NCI-H2196 (cell line): ENCODE measurements at regions not wholly inside any gene's neighbourhood (a gene's known extent, or its start where the extent isn't known, plus 50 kb on each side); places are given as distances from the start of the nearest gene placed in this dataset.

Experiments used
- DNase-seq: peaks from one replicate; lab custom pipeline; 2025; ENCODE audit not compliant: unreplicated experiment; lab: John Stamatoyannopoulos, UW

DNA sequence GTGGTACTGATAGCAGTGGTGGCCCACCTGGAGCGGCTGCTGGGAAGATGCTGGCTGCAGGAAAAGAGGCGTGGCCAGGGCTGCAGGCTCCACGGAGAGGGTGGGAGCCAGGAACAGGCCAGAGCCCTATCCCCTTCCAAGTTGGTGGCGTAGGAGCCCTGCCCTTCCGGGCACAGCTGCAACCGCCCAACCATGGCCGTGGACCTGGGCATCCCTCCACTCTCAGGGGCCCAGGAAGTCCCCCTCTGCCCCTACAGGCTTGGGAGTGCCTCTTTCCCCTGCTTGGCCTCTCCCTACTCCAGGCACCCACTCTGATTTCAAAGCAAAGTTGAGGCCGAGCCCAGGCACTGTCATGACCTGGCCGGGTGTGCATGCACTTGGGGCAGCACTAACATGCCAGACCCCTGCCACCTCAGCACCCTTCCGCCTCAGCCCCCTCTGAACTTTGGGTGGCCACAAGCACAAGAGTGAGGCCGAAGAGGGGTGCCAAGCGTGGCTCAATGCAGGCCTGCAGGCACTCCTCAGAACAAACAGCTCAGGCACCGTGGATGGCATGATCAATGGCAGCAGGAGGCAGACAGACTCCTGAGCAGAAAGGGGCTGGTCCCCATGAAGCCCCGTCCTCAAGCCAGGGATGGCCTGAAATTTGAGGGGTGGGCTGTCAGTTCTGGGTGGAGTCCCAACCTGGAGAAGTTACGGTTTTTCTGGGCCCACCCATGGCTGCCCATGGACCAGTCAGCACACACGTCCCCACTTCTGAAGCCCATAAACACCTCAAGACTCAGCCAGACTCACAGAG lies 164.9 kb upstream of the PRNP start:
- no peak for DNase-seq

DNA sequence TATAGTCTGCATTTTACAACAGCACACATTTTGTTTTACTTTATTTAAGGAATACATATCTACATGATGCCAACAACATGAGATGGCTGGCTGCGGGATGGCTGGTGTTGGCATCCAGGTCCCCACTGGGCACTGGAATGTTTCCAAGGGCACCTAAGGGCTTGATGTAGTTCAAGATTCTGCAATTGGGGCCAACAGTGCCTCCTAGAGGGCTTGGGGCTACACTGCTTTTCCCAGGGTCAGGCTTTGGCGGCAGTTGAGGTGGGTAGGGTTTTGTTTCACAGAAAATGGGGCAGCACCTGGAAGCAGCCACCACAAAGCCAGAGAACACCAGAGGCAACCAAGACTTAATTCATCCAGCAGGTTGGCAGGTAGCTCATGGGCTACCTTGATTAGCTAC lies 166.7 kb upstream of the PRNP start:
- DNase-seq: no peak

DNA sequence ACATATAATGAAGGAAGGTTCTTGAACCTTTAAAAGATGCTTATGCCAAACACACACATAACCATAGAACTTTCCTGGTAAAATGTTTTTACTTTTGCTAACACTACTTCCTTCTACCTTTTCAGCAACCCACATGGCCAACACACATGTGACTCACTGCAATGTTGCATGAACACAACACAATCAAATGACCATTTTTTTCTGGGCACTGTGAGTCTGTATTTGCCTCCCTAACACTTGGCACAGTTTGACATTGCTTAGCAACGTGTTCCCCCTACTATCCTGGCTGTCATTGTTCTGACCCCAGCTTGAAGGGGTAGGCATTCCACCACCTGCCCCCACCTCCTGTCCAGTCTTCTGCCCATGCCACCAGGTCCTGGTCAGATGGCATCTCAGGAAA lies 169.4 kb upstream of the PRNP start:
- no peak for DNase-seq

DNA sequence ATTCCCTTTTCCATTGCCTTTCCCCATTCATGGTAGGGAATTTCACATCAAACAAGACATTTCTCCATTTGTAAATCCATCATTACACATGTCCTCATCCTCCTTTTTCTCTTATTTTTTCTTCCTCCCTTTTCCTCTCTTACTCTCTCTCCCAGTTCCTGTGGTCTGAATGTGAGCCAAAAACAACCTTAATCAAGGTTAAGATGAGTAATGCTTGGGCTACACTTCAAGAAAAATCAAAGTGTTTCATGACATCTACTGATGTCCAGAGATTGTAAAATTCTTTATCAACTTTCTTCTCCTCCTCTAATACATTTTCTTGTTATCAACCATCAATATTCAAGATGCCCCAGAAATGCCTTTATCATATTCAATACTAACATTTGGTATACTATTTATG lies 172.5 kb upstream of the PRNP start:
- DNase-seq: no peak

DNA sequence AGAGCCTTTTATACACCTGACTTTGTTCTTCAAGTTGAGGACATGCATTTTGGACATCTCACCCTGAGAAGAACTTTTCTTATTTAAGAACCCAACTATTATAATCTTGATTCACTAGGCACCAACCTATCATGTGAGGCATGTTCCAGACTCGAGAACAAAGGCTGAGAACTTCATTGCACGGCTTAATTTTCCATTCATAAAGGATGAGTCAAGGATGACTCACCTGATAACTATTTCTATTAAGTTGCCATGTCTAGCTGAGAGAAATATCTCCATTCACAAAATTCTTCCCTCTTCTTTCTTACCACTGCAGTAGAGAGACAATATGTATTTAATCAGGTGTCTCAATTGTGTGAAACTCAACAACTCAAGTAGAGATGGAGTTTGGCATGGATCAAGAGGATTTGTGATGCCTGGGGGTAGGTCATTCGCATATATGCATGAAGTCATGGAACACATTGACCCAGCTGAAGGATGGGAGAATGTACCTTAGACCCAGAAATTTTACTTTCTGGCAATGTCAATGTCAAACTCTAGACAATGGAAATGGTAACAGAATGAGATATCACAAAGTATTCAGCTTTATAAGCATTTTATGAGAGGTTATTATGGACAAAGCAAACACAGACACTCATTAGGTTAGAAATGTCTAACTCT lies 173.2 kb upstream of the PRNP start:
- DNase-seq: no peak

DNA sequence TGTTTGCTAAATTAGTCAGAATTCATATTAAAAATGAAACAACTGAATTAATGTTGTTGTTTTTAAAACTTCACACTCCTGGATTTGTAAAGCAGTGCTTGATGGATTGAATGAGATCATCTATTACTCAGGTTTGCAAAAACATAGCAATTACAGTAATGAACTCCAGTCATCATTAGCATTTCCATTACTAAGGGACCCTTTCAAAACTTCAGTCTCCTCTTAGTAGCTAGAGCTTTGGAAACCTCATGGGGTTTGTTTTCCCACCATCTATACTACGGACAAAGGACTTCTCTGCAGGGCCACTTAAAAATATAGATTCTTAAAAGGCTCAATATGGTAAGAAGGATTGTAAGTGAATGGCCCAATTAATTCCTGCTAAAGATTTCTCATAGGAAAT lies 174.5 kb upstream of the PRNP start:
- no peak for DNase-seq

DNA sequence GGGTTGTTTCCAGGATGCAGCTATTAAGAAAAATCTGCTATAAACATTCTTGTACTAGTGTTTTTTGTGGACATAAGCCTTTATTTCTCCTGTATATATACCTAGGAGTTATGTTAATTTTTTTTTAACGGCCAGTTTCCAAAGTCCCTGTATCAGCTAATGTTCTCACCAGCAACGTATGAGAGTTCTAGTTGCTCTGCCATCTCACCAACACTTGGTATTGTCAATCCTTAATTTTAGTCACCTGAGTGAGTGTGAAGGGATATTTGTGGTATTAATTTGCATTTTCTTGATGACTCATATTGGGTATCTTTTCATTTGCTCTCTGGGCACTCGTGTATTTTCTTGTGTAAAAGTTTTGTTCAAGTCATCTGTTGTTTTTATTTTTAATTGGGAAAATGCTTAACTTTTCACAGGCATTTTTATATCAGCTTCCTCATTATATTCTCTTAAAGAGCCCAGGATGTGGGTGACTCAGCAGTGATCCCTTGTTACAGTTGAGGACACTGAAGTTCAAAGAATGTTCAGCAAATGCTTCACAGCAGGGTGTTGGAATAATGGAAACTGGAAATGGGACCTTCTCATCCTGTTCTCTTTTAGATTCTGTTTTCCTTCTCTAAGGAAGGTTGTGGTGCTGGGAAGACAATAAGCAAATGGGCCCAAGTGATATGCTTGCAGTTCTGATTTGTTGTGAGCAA lies 176.3 kb upstream of the PRNP start:
- DNase-seq: no peak

DNA sequence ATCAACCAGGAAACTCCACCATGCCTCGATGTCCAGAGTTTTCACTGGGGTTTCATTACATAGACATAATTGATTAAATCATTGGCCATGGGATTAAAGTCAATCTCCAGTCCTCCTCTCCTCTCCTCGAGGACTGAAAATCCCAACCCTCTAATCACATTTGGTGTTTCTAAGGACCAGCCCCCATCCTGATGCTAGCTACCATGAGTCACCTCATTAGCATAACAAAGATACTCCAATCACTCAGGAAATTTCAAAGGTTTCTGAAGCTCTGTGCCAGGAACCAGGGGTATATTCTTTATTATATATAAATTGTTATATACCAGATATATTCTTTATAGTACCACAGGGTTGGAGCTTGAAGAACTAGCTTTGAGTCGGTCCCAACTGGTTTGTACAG lies 177.5 kb upstream of the PRNP start:
- DNase-seq: no peak

DNA sequence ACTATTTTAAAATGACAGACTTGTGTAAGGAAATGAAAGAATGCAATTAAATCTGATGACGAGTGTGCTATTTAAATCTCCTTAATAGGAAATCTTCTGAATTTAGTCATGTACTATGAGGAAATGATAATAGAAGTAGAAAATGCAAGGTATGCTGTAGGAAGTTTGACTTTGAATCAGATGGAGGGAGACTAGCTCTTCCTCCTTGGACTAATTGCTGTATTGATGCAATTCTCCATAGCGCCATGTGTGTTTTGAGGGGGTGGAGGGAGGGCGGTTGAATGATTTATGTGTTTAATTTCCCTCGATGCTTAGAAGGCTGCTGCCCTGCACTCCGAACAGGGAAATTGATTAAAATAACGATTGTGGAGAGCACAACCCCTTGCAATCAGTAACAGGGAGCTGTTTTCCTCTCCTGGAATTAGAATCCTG lies 179.0 kb upstream of the PRNP start:
- no peak for DNase-seq

DNA sequence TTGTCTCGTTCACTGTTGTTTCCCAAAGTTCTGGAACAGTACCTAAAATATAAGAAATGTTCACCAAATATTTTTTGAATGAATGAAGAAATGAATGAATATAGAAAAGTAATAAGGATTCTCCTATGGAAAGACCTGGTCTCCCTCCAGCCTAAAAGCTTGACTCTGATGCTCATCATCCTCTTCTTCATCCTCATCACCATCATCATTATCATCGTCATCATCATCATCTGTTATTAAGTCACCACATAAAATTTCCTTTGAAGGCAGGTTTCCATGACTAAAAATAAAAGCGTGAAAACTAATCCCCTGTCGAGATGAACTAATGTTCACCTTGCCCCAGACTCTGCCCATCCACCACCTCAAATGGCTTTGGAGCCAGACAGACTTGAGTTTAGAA lies 181.4 kb upstream of the PRNP start:
- no peak for DNase-seq

DNA sequence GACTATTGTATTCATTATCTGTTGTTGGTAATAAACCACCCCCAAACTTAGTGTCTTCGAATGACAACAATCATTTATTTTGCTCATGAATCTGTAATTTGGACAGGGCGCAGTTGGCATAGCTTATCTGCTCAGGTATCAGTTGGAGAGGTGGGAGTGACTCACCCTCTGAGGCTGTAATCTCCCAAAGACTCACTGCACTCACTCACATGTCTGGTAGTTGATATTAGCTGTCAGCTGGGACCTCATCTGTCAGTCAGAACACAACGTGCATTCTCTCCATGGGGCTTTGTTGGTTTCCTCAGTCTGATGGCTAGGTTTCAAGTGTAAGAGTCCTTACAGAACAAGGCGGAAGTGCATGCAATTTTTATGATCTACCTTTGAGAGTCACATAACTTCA lies 183.5 kb upstream of the PRNP start:
- no peak for DNase-seq

DNA sequence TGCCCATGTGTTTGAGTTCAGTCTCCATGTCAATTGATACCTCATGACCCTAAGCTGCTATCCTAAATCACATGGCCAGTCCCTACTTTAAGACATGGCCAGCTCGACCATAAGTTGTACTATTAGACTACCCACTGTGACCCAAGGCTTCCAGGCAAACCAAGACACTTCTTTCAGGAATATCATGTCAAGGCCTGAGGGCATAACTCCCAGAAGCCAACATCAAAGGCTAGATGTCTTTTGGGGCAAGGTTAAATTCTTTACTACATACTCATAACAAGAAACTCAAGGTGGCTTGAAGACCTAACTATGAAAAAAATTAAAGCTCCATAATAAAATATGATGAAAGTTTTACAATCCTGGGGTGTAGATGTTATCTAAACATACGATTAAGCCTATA lies 192.9 kb upstream of the PRNP start:
- no peak for DNase-seq

DNA sequence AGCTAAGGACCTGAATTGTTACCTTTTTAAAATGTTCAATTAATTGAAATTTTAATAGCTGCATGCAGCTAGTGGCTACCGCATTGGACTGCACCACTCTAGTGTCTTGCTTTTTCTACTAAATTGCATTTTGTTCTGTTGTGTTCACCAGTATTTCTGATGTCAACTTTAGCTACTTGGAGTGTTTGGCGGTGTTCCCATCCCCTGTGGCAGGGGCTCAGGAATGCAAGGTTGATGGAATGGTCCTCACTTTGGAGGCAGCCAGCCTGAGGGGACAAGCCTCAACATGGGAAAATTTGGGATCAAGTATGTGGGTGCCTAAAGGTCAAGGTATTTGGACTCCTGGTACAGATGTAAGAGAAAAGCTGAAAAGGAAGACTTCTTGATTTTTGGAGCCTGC lies 194.6 kb upstream of the PRNP start:
- no peak for DNase-seq

DNA sequence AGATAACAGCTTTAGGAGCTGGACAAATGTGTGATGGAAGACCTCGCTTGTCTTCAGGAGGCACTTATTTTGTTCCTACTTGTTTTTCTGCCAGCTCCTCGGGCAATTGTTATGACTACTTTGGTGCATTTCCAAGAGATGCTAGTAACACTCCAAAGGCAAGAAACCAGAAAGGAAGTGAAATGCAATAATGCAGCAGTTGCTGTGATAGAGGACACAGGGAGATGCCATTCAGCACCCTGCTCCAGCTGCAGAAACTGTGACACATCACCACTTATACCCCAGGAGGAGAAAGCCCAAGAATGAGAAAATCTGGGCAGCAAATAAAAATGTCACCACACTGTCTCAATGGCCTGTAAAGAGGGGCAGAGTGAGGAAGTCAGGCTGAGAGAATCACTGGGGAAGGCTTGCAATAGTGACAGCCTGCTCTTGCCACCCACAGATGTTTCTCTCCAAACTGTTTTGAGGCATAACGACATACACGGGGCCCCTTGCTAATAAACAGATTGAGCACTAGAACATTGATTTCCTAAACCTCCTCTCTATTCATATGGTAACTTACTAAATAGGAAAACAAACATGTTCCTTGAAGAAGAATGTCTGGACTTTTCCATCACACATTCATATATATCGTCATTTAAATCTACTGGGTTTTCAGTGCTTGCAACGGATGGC lies 195.5 kb upstream of the PRNP start:
- no peak for DNase-seq

DNA sequence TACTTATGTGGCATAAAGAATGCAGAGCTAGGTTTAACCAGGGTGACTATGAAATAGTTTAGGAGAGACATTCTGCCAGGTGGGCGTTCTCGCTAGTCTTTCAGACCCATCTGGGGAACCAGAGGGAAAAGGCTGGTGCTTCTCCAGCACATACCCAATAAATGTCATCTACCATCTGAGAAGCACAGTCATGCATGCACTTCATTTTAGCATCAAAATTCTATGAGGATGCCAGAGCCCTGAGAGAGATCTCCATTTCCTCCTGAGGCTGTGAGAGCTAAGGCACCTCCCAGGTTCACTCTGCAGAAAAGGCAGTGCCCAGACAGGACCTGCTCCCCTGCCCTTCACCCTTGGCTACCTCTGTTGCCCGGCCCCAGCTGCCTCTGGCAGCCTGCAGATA lies 196.2 kb upstream of the PRNP start:
- DNase-seq: no peak

DNA sequence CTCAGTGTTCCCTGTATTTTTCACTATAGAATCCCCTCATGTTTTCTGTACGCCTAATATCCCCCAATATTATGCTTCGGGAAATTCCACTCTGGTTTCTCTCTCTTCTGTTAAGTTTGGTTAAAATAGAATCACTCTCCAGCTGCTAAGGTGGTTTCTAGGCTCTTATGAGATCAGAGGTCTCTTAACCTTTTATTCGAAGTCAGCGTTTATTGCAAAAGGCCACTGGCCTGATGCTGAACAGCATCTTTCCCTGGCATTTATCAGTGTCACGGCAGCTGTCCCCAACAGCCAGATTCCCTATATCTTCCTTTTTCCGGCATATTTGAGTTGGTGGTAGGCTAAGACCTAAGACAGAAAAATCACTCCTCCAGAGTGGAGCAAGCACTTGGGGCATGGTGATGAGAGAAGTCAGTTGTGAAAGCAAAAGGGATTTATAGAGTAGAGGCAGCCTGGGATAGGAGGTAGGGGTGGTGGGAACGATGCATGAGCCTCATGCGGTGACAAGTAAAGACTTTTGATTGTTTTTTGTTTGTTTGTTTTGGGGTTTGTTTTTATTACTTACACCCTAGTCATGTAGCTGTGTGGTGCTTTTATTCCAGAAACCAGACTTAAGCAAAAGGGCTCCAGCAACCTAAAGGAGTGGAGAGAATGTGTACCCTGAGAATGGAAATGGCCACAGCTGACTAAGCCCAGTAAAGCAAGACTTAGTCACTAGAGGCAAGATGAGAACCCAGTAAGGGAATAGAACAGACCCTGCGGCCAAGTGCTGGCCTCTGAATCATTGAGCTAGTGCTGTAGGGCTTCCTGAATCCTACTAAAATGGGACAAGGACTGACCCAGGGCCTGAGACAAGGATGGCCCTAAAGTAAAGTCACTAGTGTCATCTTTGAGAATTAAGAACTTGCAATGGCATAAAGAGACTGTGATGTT lies 197.6 kb upstream of the PRNP start:
- no peak for DNase-seq

DNA sequence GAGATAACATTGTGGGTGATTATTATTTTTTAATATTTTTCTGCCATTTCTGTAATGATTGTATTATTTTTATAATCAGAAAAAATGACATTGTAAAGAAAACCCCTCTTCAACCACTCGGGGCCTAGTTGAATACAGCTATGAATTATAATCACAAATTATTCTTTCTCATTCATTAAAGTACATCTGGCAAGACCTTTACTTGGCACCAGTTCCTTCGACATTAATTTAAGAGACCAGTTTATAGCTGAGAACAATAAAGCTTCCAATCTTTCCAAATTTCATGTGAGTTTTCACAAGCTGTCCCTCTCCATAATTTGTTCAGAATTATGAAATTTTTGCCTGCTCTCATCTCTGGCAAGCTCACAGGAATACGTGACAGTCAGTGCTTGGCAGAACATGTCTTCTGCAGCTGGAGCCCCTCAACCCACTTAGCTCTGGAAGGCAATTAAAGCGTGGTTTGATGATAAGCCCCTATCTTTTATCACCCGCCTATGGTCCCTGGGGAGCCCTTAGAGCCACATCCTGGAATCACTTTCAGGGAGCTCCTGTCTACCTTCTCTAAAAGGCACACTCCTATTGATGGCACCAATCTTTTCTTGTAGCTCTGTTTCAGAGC lies 201.8 kb upstream of the PRNP start:
- DNase-seq: no peak

DNA sequence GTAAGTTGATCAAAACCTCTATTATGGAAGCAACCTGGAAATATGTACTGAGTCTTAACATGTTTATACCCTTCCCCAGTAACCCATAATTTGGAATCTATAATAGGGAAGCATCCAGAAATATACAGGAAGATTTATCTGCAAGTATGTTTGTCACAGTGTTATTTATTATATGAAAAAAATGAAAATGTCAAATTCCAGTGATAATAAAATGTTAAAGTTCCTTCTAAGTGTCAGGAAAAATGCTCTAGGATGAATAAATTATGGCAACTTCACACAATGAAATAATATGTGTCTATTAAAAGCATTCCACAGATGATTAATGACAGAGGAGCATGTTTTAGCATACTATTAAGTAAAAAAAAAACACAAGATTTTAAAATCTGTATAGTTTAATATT lies 202.3 kb upstream of the PRNP start:
- DNase-seq: no peak

DNA sequence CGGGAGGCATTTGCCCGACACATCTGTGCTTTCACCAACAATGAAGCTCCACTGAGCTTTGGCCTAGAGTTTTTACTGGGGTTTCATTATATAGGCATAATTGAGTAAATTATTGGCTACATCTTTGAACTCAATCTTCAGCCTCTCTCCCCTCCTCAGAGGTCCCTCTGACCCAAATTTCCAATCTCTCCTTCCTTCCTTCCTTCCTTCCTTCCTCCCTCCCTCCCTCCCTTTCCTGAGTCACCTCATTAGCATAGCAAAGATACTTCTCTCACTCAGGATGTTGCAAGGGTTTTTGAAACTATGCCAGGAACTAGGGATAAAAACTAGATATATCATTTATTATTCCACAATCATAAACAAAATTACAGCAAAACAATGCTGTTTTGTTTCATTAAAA lies 202.8 kb upstream of the PRNP start:
- DNase-seq: no peak

DNA sequence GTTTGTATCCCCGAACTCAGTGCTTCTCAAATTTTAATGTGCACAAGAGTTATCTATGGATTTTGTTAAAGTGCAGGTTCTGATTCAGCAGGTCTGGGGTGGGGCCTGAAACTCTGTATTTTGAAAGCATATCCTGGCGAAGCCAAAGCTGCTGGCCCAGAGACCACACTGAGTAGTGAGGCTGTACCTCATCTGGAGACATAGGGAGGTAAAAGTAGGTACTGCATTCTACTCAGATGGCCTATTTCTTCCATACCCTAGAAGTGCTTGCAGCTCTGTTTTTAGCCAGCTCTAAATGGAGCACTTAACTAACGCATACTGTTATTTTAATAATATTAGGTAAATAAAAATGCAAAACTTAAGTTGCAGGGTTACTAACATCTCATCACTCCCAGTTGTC lies 206.2 kb upstream of the PRNP start:
- DNase-seq: no peak
